ENCODE measurements at regions not wholly inside any gene's neighbourhood (a gene's known extent, or its start where the extent isn't known, plus 50 kb on each side); places are given as distances from the start of the nearest gene placed in this dataset.

DNA sequence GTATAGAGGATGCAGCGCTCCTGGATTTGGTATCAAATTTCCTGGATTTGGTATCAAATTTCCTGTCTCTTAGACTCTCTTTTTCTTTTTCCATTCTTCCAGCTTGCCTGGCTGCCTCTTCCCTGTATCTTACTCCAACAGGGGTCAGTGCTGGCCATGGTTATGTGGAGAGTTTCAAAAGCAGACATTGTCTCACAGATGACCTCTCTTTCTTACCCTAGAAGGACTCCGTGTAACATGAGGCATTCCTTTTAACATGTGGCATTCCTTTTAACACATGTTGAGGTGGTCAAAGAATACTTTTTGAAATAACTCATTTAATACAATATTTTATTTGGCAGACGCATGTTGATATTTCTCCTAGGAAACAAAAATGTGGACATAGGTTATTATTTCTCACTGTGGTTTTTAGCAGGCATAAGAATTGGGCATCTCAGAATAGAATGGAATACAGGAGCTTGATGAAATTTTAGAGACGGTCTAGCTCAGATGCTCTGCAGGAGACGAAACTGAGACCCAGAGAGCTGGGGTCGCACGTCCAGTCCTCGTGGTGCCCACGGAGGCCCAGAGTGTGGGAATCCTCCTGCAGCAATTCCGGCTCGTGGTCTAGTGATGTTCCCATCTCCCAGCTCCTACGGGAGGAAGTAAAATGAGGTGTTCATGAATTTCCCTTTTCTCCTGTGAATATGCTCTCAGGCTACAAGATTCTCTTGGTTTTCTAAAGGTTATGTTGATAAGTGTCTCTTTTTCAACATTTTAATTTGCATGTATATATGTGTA is 59.6 kb upstream of the PITRM1 start:
- no peak for DNase-seq (ENCODE audit: low spot score)
- intact Hi-C loops (cut with DNase I) = no loop called here

GRCh38 chr10:3229815-3230214 is 57.2 kb upstream of the PITRM1 start:
- no peak for DNase-seq (ENCODE audit: low spot score)
- intact Hi-C loops (cut with DNase I) = no loop called here

- intact Hi-C loops (cut with DNase I) = no loop called here
- DNase-seq (ENCODE audit: low spot score) = no peak
Measured at GRCh38 chr10:3228629-3228945, 56.0 kb upstream of the PITRM1 start.

GRCh38 chr10:3226960-3227744 is 54.6 kb upstream of the PITRM1 start:
- intact Hi-C loops (cut with DNase I) = no loop called here
- no peak for DNase-seq (ENCODE audit: low spot score)

GRCh38 chr10:3225561-3225960 is 53.0 kb upstream of the PITRM1 start:
- intact Hi-C loops (cut with DNase I) = no loop called here
- no peak for DNase-seq (ENCODE audit: low spot score)

DNA sequence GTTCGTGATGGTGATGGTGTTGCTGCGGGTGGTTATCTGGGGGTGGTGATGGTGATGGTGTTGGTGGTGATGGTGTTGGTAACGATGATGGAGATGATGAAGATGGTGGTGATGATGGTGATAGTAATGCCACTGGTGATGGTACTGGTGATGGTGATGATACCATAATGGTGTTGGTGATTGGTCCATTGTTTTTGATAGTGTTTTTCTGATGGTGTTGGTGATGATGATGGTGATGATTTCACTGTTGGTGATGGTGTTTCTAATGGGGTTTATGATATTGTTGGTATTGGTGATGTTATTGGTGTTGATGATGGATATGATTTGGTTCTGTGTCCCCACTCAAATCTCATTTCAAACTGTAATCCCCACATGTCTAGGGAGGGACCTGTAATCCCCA is 51.7 kb upstream of the PITRM1 start:
- no peak for DNase-seq (ENCODE audit: low spot score)
- intact Hi-C loops (cut with DNase I) = no loop called here

DNA sequence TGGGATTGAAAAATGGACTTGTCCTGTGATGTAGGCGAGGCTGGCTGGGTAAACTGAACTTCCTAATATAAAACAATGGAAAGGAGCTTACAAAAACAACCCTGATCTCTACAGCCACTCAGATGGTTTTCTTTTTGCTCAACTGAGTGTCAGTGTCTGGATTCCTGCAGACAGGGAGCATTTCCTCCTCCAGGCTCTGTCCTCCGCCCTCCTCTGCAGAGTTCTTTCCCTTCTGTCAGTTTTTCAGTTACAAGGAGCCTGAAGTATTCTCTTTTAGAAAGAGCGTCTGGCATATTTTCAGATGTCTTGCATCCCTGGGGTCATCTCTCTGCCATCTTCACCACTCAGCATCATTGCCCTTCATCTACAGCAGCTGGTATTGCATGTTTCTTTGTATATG is 50.0 kb upstream of the PITRM1 start:
- intact Hi-C loops (cut with DNase I) = no loop called here
- DNase-seq (ENCODE audit: low spot score) = no peak
